ENCODE measurements at regions not wholly inside any gene's neighbourhood (a gene's known extent, or its start where the extent isn't known, plus 50 kb on each side); places are given as distances from the start of the nearest gene placed in this dataset.

- Histone ChIP-seq H3K9me3 (no peaks in the 10 kb centered on the region), H3K4me3 (no peak overlapping the region), H3K4me1 (ENCODE audit: insufficient read depth) (peaks cover 1% of the 10 kb centered on the region), H3K27me3 (no peaks in the 10 kb centered on the region), H3K27ac (no peak overlapping the region), H3K36me3 (no peaks in the 10 kb centered on the region)
- DNase-seq = no peak
- TF ChIP-seq CTCF (IDR thresholded peaks at IDR 0.05) (no peak), POLR2A (IDR thresholded peaks at IDR 0.05) (no peak), EP300 (IDR thresholded peaks at IDR 0.05) (no peak)
- intact Hi-C loops (cut with DNase I) = no loop called here
- 96 to 98% (median 96%) methylated on average over 1 of the region's 1 CpG for WGBS, 3 donors
These were observed 726.6 kb downstream of the LTN1 start for GRCh38 chr21:28266061-28266460.

GRCh38 chr21:28263974-28264373 is 728.7 kb downstream of the LTN1 start:
- no peaks in the 10 kb centered on the region for H3K36me3 ChIP-seq
- H3K27me3 ChIP-seq = no peaks in the 10 kb centered on the region
- H3K27ac ChIP-seq = no peak overlapping the region
- no peak for DNase-seq
- intact Hi-C loops (cut with DNase I) = no loop called here
- H3K9me3 ChIP-seq = no peaks in the 10 kb centered on the region
- TF ChIP-seq POLR2A (IDR thresholded peaks at IDR 0.05) (no peak), CTCF (IDR thresholded peaks at IDR 0.05) (no peak), EP300 (IDR thresholded peaks at IDR 0.05) (no peak)
- peaks cover 1% of the 10 kb centered on the region for H3K4me1 ChIP-seq (ENCODE audit: insufficient read depth)
- 93 to 98% (median 93%) methylated on average over 4 of the region's 4 CpGs for WGBS, 3 donors
- no peak overlapping the region for H3K4me3 ChIP-seq

GRCh38 chr21:28261298-28261697 is 731.4 kb downstream of the LTN1 start:
- Histone ChIP-seq H3K4me1 (ENCODE audit: insufficient read depth) (peaks cover 4% of the 10 kb centered on the region), H3K4me3 (no peak overlapping the region), H3K9me3 (no peaks in the 10 kb centered on the region), H3K36me3 (no peaks in the 10 kb centered on the region), H3K27ac (no peak overlapping the region), H3K27me3 (no peaks in the 10 kb centered on the region)
- intact Hi-C loops (cut with DNase I) = no loop called here
- DNase-seq = no peak
- no peak for TF ChIP-seq CTCF (IDR thresholded peaks at IDR 0.05)
- TF ChIP-seq POLR2A (IDR thresholded peaks at IDR 0.05) = no peak
- no peak for TF ChIP-seq EP300 (IDR thresholded peaks at IDR 0.05)
- WGBS, 3 donors = 1 to 10% (median 4%) methylated on average over 1 of the region's 1 CpG

- TF ChIP-seq CTCF (IDR thresholded peaks at IDR 0.05) (no peak), EP300 (IDR thresholded peaks at IDR 0.05) (no peak), POLR2A (IDR thresholded peaks at IDR 0.05) (no peak)
- intact Hi-C loops (cut with DNase I) = no loop called here
- Histone ChIP-seq H3K4me3 (no peak overlapping the region), H3K36me3 (no peaks in the 10 kb centered on the region), H3K9me3 (no peaks in the 10 kb centered on the region), H3K4me1 (ENCODE audit: insufficient read depth) (peaks cover 7% of the 10 kb centered on the region), H3K27ac (peak overlapping the region in 1 of 2 donors; percentile 59), H3K27me3 (no peaks in the 10 kb centered on the region)
- 22 to 38% (median 34%) methylated on average over 3 of the region's 3 CpGs for whole genome bisulfite sequencing, 3 donors
- no peak for DNase-seq
These were observed 735.4 kb downstream of the LTN1 start for GRCh38 chr21:28257276-28257675.

GRCh38 chr21:28256837-28257236 is 735.8 kb downstream of the LTN1 start:
- WGBS, 3 donors = 26 to 38% (median 32%) methylated on average over 6 of the region's 6 CpGs
- H3K4me3 ChIP-seq = no peak overlapping the region
- H3K4me1 ChIP-seq (ENCODE audit: insufficient read depth) = peaks cover 7% of the 10 kb centered on the region
- TF ChIP-seq CTCF (IDR thresholded peaks at IDR 0.05) (no peak), EP300 (IDR thresholded peaks at IDR 0.05) (no peak)
- no peaks in the 10 kb centered on the region for H3K9me3 ChIP-seq
- H3K27ac ChIP-seq = peak overlapping the region in 1 of 2 donors; percentile 59
- intact Hi-C loops (cut with DNase I) = no loop called here
- DNase-seq = no peak
- H3K36me3 ChIP-seq = no peaks in the 10 kb centered on the region
- no peaks in the 10 kb centered on the region for H3K27me3 ChIP-seq
